CD4-positive, alpha-beta T cell treated with Interleukin-15 for 1 hour (primary cell): ENCODE measurements at regions not wholly inside any gene's neighbourhood (a gene's known extent, or its start where the extent isn't known, plus 50 kb on each side); places are given as distances from the start of the nearest gene placed in this dataset.
"Not testable (repeated sequence)": the region's sequence is repeated elsewhere in the genome, so short reads cannot be mapped to it uniquely, and the experiment has no call there.

Source experiments
- DNase-seq: peaks from one replicate; pipeline ENCODE4 v3.0.0-alpha.2; 2020

DNA sequence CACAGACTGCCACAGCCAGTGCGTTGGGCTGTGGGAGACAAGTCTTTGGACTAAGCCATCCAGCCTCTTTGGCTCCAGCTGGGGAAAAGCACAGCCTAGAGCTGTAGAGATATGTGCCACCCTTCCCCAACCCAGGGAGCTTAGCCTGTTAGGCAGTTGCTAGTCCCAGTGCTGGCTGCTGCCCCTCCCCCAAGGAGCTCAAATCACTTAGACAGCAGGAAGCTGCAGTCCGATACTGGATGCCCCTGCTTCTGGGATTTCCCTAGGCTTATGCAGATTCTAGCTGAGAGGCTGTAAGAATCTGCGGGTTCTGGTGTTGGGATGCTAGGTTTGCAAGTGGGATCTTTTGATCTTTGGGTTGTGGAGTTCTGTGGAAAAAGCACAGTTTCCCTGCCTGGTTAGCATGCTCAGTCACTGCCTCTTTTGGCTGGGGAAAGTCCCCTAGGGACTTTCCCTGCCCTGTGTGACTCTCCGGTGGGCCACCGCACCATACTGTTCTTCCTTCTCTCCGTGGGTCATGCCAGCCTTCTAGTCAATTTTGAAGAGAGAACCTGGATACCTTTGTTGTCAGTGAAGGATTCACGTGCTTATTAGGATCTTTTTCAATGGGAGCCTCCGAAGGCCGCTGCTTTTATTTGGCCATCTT, 792.0 kb downstream of the KCNA4 start:
- no peak for DNase-seq

DNA sequence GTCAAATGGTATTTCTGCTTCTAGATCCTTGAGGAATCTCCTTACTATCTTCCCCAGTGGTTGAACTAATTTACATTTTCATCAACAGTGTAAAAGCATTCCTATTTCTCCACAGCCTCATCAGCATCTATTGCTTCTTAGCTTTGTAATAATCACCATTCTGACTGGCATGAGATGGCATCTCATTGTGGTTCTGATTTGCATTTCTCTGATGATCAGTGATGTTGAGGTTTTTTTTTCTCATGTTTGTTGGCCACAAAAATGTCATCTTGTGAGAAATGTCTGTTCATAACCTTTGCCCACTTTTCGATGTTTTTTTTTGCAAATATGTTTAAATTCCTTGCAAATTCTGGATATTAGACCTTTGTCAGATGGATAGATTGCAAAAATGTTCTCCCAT, 797.3 kb downstream of the KCNA4 start:
- DNase-seq = not testable (repeated sequence)

DNA sequence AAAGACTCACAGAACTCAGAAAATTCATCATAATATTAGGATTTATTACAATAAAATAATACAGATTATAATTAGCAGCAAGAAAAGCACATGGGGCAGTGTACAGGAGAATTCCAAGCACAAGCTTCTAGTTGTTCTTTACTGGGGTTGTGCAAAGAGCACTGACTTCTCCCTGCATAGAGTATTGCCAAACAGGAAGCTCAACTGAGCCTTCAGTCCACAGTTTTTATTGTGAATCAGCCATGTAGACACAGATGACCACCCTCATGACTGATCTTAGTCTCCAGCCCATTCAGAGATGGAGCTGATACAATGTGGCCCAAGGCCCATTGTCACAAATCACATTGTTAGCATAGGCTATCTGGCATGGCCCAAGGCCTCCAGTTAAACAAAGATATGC, 798.9 kb downstream of the KCNA4 start:
- no peak for DNase-seq

DNA sequence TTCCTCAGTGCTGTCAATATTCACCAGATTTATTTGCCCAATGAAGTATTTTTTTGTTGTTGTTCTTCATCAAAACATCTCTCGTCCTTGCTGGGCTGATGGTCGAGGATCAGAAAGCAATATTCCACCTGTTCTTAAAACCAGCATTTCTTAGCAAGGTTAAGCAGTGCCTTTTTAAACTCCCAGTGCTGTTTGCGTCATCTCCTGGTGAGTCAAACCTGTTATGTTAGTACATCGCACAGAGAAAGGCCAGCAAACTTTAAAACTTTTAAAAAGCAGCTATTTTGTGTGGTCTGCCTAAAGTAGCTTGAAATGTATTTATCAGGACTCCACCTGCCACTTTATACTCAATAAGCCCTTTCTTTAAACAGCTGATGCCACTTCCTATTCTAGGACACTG, 802.0 kb downstream of the KCNA4 start:
- DNase-seq = no peak

DNA sequence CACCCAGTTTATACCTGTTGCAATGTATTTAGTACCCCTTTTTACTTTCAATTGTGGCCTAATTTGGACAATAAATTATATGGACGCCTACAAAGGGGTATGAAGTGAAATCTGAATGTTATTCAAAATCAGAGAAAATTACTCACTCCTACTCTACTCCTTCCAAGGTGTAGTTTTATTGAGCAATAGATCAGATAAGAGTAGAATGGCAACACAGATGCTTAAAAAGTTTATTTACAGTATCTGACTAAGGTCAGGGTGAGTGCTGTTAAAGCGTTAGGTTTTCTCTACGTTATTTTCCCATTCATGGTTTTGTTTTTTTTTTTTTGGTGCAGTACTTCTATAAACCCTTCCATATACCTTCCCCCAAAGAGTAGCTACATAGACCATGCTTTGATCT, 805.6 kb downstream of the KCNA4 start:
- DNase-seq = no peak

DNA sequence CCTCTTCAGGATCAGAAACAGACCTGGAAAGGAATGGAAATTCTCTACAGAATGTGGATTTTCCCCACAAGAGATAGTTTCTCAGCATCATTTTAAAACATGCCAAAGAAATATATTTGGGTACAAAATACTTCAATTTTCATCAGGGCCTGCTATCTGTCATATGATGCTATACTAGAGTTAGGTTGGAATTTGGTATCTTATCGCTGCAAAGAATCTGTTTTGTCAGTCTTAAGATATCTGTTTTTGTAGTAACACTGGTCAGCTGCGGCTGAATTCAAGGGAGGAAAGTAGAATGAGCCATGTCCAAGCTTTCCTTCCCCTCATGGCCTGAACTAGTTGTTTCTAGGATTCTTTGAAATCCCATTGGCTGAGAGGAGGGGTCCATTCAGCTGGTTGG, 806.4 kb downstream of the KCNA4 start:
- DNase-seq = no peak

DNA sequence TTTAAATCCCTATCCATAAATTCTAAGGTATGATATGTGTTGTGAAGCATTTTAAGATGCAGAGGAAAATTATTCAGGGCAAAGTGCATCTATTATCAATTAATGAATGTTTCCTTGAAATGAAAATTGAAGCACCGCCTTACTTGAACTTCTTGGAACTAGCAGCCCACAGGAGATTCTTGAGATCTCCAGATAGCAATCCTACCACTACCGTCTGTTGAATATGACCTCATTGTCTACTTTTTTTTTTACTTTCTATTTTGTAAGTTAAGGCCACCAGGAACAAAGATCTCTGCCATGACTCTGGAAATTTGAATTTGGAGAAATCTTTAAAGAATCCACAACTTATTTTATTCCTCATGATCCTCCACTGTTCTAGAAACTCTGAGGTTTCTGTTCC, 808.7 kb downstream of the KCNA4 start:
- no peak for DNase-seq

DNA sequence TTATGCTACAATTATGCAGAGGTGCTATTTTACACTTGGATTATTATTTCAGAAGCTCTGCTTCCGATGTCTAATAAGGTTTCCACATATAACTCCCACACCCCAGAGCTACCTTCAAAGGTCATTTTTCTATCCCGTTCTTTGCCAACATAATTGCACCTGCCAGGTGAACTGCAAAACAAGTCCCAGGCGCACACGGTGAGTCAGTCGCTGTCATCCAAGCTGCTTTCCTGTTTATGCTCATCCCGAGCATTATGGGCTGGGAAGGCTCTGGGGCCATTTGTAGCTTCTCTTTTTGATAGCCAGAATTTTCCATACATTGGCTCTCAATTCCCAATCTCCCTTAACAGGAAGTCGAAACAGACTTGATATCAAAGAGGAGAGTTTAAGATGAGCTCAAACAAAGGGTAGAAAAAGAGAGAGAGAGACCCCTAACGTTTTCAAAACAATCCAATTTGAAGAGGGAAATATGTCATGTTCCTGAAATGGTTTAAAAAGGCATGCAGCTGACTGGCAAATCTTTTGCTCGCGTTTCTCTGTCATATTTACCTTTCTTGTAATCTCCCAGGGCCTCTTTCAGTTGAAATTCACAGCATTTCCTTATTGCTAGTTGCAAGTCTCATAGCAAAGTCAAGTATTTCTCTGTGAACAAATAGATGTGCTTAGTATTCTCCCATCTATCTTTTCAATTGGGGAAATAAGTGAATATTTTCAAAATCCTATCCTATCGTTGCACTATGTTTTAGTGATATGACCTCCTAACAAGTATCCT, 815.9 kb downstream of the KCNA4 start:
- no peak for DNase-seq

DNA sequence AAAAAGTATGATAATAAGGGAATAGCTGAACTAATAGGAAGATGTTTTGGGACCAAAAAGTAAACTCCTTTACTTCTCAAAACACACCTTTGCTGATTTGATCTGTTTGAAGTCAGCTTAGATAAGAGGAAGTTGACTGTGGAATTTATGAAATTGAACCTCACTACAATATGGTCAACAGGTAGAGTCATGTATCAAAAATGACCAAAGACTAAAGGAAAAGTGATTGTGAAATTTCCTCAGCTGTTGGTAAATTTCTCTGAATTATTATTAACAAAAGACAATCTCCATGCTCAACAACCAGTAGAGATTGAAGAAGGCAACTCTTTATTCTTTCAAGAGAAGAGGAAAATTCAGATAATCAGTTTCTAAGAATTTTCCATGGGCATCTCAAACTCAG, 826.5 kb downstream of the KCNA4 start:
- DNase-seq = no peak

DNA sequence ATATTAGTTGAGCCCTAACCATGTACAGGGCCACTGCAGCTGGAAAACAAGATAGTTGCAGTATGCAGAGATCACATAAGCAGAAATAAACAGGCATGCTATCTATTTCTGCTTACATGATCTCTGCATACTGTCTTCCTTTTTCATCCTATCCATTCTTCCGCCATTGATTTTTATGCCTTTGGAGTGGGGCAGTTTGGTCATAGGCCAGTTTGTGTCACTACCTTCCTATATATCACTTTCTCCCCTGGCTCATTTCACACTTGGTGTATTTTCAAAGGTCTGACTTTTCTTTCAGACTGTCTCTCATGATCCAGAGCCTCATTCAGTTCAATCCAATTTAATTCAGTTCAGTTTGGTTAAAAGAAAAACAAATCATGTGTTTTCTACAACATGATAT, 829.6 kb downstream of the KCNA4 start:
- DNase-seq = no peak

DNA sequence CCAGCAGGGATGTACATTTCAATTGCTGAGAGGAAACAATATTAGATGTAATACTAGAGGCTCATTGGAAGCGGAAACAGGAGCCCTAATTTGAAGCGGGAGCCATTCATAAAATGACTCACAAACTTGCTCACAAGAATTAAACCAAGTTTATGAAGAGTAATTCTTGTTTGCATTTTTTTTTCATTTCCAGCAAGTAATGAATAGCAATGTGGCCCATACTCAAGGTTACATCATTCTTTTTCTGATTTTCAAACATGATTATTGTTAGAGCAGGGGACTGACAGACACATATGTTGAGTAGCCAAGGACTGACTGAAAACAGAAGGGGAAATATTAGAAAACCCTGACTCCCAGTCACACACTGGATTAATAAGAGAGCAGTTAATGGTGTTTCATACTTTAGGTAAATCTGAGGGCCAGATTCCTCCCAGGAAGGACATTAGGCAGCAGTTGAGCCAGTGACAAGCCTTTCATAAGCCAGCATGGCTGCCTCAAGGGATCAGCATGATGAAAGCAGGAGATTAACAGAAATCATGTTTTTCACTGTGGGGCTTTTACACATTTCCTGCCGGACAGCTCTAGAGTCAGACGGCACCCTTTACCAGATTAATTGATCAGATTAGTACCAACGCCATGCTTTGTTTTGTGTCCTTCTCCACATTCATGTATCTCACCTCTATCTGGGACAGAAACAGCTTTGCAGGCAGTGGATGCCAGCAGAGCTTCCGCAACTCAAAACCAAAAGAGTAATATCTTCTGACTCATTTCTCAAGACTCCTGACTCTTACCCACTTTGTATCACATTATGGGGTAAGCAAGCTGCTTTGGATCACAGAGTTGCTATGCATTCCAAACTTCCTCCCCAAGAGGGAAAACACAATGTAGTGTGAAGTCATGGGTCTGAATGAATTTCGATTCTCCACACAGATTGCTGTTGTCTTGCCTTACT, 831.6 kb downstream of the KCNA4 start:
- DNase-seq = no peak

DNA sequence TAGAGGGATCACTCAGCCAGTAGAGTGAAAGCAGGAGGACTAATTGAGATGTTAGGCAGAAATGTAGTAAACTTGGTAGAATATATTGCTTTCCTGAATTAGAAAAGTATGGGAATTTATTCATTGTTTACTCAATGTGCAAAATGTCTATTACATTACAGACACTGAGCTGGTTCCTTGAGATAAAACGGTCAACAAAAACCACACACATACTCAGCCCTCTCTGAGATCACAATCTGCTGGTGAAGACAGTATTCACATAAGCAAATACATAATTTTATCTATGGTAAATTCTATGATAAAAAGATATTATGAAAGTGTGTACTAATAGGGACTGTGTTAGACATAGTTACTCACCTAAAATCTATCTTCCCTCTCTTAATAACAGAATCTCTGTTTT, 833.5 kb downstream of the KCNA4 start:
- no peak for DNase-seq

DNA sequence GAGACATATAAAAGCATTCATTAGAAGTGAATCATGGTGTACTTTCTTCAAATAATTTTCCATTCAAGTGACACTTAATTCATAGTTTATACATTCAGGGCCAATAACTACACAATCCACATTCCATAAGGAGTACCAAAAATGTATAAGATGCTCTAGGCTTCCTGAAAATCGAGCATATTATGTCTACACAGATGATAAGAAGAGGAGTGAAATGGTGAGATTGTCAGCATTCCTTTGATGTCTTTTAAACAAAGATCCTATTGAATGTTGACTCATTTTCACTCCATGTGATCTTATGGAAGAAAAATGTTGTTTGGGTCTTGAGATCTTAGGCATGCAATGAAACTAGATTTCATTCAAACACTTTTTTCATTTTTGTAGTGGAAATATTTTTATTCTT, 843.2 kb downstream of the KCNA4 start:
- DNase-seq = no peak

DNA sequence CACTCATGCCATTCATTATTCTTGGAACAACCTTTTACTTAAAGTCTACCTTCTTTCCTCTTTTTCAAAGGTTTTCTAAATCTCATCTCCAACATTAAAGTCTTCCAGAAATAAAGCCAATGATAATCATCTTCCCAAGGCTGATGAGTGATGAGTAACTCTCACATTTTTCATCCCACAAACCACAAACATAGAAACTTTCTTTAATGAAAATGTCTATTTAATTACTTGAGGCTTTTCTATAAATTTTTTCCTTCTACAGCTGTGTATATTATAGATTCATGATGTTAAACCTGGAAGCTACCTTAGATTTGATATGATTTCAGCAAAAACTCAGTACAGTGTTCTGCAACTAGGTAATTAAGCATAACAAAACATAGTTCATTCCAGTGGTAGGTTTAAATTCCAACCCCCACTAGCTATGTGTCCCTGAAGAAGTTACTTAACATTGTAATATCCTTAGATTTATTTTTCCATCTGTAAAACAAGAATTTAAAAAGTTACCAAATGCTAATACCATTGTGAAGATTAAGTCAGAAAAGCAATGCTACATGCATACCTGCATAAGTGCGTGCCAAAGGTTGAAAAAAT, 845.4 kb downstream of the KCNA4 start:
- DNase-seq = no peak

DNA sequence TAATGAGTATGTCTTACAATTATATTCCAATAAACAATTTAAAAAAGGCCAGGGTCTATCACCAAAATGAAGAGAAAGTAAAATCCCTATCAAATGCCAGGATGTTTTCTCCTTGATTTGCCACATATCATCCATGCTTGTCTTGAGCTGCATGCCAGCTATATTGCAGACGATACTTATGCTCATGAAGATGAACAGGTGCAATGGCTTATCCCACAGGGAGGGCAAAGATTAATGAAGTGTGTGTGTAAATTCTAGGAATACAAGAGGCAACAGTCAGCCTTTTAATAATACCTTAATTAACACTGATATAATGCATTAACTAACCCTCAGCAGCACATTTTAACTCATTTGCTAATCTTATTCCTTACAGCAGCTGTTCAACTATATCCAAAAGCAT, 850.5 kb downstream of the KCNA4 start:
- DNase-seq = no peak

DNA sequence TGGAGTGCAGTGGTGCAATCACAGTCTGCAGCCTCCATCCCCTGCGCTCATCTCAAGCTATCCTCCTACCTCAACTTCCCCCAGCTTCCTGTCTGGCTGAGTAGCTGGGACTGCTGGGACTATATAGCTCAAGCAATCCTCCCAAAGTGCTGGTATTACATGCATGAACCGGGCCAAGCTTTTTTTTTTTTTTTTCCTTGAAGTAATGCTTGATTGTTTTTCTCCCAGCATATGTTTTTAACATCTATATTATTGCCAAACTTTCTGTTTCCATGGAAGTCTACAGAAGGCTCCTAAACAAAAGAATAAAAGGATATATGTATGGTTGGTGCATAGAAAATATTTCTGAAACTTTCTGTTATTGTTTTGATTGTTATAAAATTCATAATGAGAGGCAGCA, 853.6 kb downstream of the KCNA4 start:
- no peak for DNase-seq

DNA sequence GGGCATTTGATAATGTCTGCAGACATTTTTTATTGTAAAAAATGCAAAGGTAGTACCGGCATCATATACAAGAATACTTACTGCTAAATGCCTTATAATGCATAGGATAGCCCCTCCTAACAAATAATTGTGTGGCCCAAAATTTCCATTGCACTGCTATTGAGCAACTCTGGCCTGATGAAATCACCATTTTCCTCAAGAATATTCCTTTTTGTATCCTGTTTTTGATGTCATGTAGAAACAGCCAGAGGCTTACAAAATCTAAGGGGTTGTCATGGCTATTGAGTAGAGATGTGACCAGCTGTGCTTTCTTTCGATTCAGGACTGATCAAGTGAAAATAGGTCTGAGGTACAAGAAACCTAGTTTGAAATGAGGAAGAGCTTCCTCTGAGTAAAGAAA, 854.3 kb downstream of the KCNA4 start:
- no peak for DNase-seq

DNA sequence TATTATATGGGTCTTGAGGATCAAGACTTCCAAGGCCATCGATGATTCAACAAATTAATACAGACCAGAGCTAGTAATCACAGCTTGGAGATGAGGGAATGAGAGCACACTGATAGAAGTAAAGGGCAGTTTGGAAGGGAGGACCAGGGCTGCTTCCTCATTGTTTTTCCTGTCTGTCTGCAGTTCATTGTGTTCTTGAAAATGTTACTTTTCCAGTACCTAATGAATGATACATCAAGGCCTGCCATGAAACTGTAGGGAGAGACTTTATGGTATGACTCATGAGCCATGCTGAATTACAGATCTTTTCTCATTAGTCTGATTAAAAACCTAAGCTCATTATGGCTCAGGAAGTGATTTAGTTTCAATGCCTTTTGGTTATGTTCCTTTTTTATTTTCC, 855.6 kb downstream of the KCNA4 start:
- DNase-seq = no peak

DNA sequence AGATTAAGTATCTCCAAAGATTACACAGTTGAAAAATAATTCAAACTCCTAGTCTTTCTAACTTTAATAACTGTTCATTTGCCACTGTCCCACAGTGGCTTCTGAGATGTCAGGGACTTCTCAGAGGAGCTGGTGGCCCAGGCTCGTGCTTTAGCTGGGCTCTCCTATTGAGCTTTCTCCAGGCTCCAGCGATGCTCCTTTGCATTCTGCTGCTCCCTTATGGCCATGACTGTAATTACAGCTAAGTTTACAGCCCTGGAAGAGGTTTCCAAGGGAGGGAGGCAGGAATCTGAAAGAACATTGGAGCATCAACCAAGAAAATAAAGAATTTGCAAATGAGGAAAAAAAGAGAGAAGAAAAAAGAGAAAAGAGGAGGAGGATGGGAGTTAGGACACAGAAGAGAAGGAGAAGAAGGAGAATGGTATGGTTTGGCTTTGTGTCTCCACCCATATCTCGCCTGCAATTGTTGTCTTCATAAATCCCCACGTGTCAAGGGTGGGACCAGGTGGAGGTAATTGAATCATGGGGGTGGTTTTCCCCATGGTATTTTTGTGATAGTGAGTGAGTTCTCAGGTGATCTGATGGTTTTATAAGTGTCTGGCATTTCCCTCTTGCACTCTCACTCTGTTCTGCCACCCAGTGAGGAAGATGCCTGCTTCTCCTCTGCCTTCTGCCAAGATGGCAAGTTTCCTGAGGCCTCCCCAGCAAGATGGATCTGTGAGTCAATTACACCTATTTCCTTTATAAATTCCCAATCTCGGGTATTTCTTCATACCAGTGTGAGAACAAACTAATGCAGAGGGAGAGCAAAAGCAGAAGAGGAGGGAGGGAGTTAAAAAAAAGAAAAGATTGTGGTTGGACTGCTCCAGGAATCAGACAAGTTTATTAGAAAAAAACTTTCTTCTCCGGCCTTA, 857.0 kb downstream of the KCNA4 start:
- no peak for DNase-seq

DNA sequence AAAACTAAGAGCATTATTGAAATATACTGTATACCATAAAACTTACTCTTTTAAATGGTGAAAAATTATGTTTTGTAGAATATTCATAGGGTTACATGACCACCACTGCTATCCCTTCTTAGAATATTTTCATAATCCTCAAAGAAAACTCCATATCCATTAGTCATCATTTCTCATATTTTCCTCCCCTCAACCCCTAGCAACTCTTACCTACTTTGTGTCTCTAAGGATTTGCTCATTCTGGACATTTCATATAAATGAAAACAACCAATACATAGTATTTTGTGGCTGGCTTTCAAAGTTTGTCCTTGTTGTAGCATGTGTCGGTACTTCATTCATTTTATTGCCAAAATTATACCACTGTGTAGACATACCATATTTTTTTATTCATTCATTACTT, 863.8 kb downstream of the KCNA4 start:
- DNase-seq = no peak

DNA sequence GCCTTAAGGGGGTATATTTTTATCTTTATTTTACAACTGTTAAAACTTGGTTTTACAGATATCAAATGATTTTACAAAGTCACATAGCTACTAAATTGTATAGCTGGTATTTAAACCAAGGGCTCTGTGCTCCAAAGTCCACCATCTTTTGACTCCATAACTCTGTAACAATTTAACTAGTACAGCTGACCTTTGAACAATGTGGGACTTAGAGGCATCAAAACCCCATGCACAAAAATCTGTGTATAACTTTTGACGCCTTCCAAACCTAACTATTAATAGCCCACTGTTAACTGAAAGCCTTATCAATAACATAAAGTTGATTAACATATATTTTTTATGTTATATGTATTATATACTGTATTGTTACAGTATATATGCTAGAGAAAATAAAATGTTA, 874.3 kb downstream of the KCNA4 start:
- not testable (repeated sequence) for DNase-seq

DNA sequence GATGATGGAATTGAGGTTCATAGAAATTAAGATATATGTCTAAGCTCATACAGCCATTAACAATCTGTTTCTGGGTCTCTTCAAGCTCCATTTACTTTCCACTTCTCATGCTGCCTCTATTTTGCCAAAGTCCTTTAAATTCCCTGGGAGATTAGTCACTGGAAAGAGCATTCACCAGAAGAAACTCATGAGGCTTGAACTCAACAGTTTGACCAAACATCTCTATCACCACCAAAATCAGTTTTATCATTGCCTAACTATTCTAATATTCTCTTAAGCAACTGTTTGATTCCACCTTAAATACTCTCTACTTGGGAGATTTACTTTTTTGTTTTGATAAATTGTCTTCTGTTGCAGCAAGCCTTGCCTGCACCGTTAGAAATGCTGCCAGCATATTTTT, 881.3 kb downstream of the KCNA4 start:
- DNase-seq = no peak
